H1 (cell line): ENCODE measurements at regions not wholly inside any gene's neighbourhood (a gene's known extent, or its start where the extent isn't known, plus 50 kb on each side); places are given as distances from the start of the nearest gene placed in this dataset.

Source experiments
- CTCF ChIA-PET: fragments of 300-600 bp; sonication (Branson Sonifier 250); formaldehyde crosslinking; loops from one replicate; lab custom pipeline; 2021; ENCODE audit not compliant: partially characterized antibody; lab: Charles Lee
- POLR2A ChIA-PET: fragments of 300-600 bp; sonication (Branson Sonifier 250); formaldehyde crosslinking; loops from one replicate; lab custom pipeline; 2021; ENCODE audit warnings: inconsistent platforms; ENCODE audit not compliant: partially characterized antibody; lab: Charles Lee
- DNase-seq, 2 experiments: peaks; one replicate each; pipeline versions ENCODE4 v3.0.0 to v3.0.0-alpha.2; 2010 to 2022; ENCODE audit warnings: low spot score in 2 of 2, low read depth in 1 of 2, mixed read lengths in 1 of 2
- FAIRE-seq: peaks from 2 replicates; lab custom pipeline; 2011; peaks lifted over from hg19 to GRCh38; lab: Jason Lieb, UNC
- H2AFZ ChIP-seq: 2 replicates; pipeline ENCODE4 v1.8.1; 2012; ENCODE audit warnings: low read length, inconsistent platforms
- H2AK5ac ChIP-seq: 2 replicates; pipeline ENCODE4 v1.6.1; 2013; ENCODE audit warnings: low read depth, low read length
- H2BK120ac ChIP-seq: replicated peaks from 2 replicates; pipeline ENCODE3; 2013; ENCODE audit warnings: low read depth, low read length, inconsistent platforms
- H2BK12ac ChIP-seq: 2 replicates; pipeline ENCODE4 v1.6.1; 2013; ENCODE audit warnings: low read depth, low read length
- H2BK15ac ChIP-seq: 2 replicates; pipeline ENCODE4 v1.6.1; 2013; ENCODE audit warnings: low read length
- H2BK20ac ChIP-seq: 2 replicates; pipeline ENCODE4 v1.6.1; 2013; ENCODE audit warnings: low read length
- H2BK5ac ChIP-seq: 2 replicates; pipeline ENCODE4 v1.6.1; 2013; ENCODE audit warnings: low read depth, low read length
- H3K14ac ChIP-seq: 2 replicates; pipeline ENCODE4 v1.6.1; 2013; ENCODE audit warnings: inconsistent platforms; ENCODE audit not compliant: insufficient read length
- H3K18ac ChIP-seq: 2 replicates; pipeline ENCODE4 v1.6.1; 2013; ENCODE audit warnings: low read length; ENCODE audit errors: extremely low read depth
- H3K23ac ChIP-seq: 2 replicates; pipeline ENCODE4 v1.6.1; 2013; ENCODE audit warnings: inconsistent platforms; ENCODE audit not compliant: insufficient read length
- H3K23me2 ChIP-seq: 2 replicates; pipeline ENCODE4 v1.6.1; 2013; ENCODE audit warnings: low read depth, low read length
- H3K27ac ChIP-seq: 2 replicates; pipeline ENCODE4 v1.6.1; 2011; ENCODE audit warnings: low read depth, low read length, inconsistent platforms
- H3K27me3 ChIP-seq, 4 experiments: replicated peaks in 1 of 4; 1 replicate in 1 of 4; 2 replicates in 3 of 4; pipeline versions ENCODE4 v1.6.1 to v1.8.1; 2011 to 2013; ENCODE audit warnings: low read length in 3 of 4, mild to moderate bottlenecking in 3 of 4, inconsistent platforms in 2 of 4, mixed read lengths in 2 of 4, moderate library complexity in 1 of 4; ENCODE audit not compliant: control insufficient read depth in 3 of 4, insufficient read depth in 3 of 4; ENCODE audit errors: extremely low read depth in 1 of 4
- H3K36me3 ChIP-seq, 4 experiments: 2 replicates each; pipeline versions ENCODE4 v1.6.1 to v1.8.1; 2011 to 2013; ENCODE audit warnings: mild to moderate bottlenecking in 4 of 4, low read length in 3 of 4, moderate library complexity in 2 of 4, control low read depth in 1 of 4, inconsistent platforms in 1 of 4; ENCODE audit not compliant: insufficient read depth in 4 of 4, control insufficient read depth in 2 of 4
- H3K4ac ChIP-seq: replicated peaks from 2 replicates; pipeline ENCODE3; 2013; ENCODE audit warnings: low read length, low read depth, mixed read lengths, inconsistent platforms; ENCODE audit not compliant: insufficient read length
- H3K4me1 ChIP-seq, 4 experiments: replicated peaks in 1 of 4; 1 replicate in 1 of 4; 2 replicates in 3 of 4; pipeline versions ENCODE4 v1.6.1 to v1.8.1; 2011 to 2013; ENCODE audit warnings: low read length in 3 of 4, inconsistent platforms in 2 of 4, mixed read lengths in 1 of 4; ENCODE audit not compliant: insufficient read depth in 4 of 4, control insufficient read depth in 3 of 4
- H3K4me2 ChIP-seq, 2 experiments: 2 replicates each; pipeline versions ENCODE4 v1.6.1 to v1.8.1; 2011 to 2013; ENCODE audit warnings: low read depth in 2 of 2, low read length in 2 of 2, control low read depth in 1 of 2, inconsistent platforms in 1 of 2, mild to moderate bottlenecking in 1 of 2; ENCODE audit not compliant: insufficient read depth in 1 of 2
- H3K4me3 ChIP-seq, 4 experiments: fragments of 200-600, 300-600 bp in 1 of 4; sonication (generic), shearing (Covaris generic), sonication (Bioruptor Twin) in 1 of 4; 2 replicates each; pipeline versions ENCODE4 v1.5.1 to v1.8.1; 2011 to 2016; ENCODE audit warnings: low read length in 4 of 4, low read depth in 3 of 4, control low read depth in 2 of 4, inconsistent platforms in 2 of 4, mild to moderate bottlenecking in 2 of 4, mixed read lengths in 1 of 4, moderate library complexity in 1 of 4; ENCODE audit not compliant: insufficient read depth in 2 of 4; ENCODE audit errors: extremely low read depth in 1 of 4
- H3K56ac ChIP-seq: replicated peaks from 2 replicates; pipeline ENCODE3; 2013; ENCODE audit warnings: low read depth, mild to moderate bottlenecking, mixed read lengths, low read length, inconsistent platforms; ENCODE audit not compliant: insufficient read length
- H3K79me1 ChIP-seq: 2 replicates; pipeline ENCODE4 v1.6.1; 2013; ENCODE audit warnings: low read depth, low read length, control low read depth
- H3K79me2 ChIP-seq, 2 experiments: 2 replicates each; pipeline versions ENCODE4 v1.6.1 to v1.8.1; 2012 to 2013; ENCODE audit warnings: low read length in 2 of 2, mild to moderate bottlenecking in 2 of 2, inconsistent platforms in 1 of 2; ENCODE audit not compliant: insufficient read depth in 2 of 2, control insufficient read depth in 1 of 2
- H3K9ac ChIP-seq, 4 experiments: replicated peaks in 1 of 4; 1 replicate in 1 of 4; 2 replicates in 3 of 4; pipeline versions ENCODE4 v1.6.1 to v1.8.1; 2011 to 2013; ENCODE audit warnings: low read depth in 3 of 4, low read length in 3 of 4, control low read depth in 2 of 4, mild to moderate bottlenecking in 2 of 4, moderate library complexity in 2 of 4, inconsistent platforms in 1 of 4; ENCODE audit errors: extremely low read depth in 1 of 4
- H3K9me3 ChIP-seq, 2 experiments: 2 replicates each; pipeline versions ENCODE4 v1.6.1 to v1.8.1; 2012 to 2013; ENCODE audit warnings: mild to moderate bottlenecking in 2 of 2, moderate library complexity in 2 of 2, control low read depth in 1 of 2, inconsistent platforms in 1 of 2, low read depth in 1 of 2, low read length in 1 of 2, mixed read lengths in 1 of 2; ENCODE audit not compliant: insufficient read depth in 2 of 2
- H4K20me1 ChIP-seq, 2 experiments: replicated peaks in 1 of 2; 2 replicates each; pipeline versions ENCODE3 to v1.8.1; 2011 to 2013; ENCODE audit warnings: inconsistent platforms in 2 of 2, low read length in 2 of 2, mild to moderate bottlenecking in 1 of 2; ENCODE audit not compliant: insufficient read depth in 2 of 2, control insufficient read depth in 1 of 2
- H4K5ac ChIP-seq: 2 replicates; pipeline ENCODE4 v1.6.1; 2013; ENCODE audit warnings: low read length, low read depth, mixed read lengths, inconsistent platforms; ENCODE audit not compliant: insufficient read length
- H4K8ac ChIP-seq: 2 replicates; pipeline ENCODE4 v1.8.0; 2013; ENCODE audit warnings: mild to moderate bottlenecking, moderate library complexity, low read length, inconsistent platforms; ENCODE audit not compliant: insufficient read depth; ENCODE audit errors: extremely low read depth
- H4K91ac ChIP-seq: replicated peaks from 2 replicates; pipeline ENCODE3; 2013; ENCODE audit warnings: low read length, mixed read lengths, inconsistent platforms; ENCODE audit not compliant: insufficient read length
- CBX5 ChIP-seq: fragments of 300-800, 300-1000 bp; sonication (generic); IDR thresholded peaks from 2 replicates; pipeline ENCODE4 v1.7.1; 2016; ENCODE audit warnings: antibody characterized with exemption, low read length, low read depth
- EZH2 ChIP-seq: fragments of 200-600 bp; sonication (generic); IDR thresholded peaks from 2 replicates; pipeline ENCODE4 v1.7.1; 2012; ENCODE audit warnings: low read depth, mild to moderate bottlenecking, moderate library complexity, low read length, inconsistent platforms; ENCODE audit not compliant: severe bottlenecking
- GABPA ChIP-seq: IDR thresholded peaks from 2 replicates; pipeline ENCODE4 v1.6.1; 2011; ENCODE audit warnings: mild to moderate bottlenecking, low read length, moderate library complexity, borderline replicate concordance; ENCODE audit not compliant: insufficient read depth
- JUN ChIP-seq: IDR thresholded peaks from 2 replicates; pipeline ENCODE4 v1.6.1; 2011; ENCODE audit warnings: low read depth, mild to moderate bottlenecking, improper control_type of control experiment, low read length
- KDM4A ChIP-seq: IDR thresholded peaks from one replicate; pipeline ENCODE4 v1.7.1; 2012; ENCODE audit warnings: low read depth, mild to moderate bottlenecking, moderate library complexity, low read length, inconsistent platforms; ENCODE audit not compliant: severe bottlenecking
- RNF2 ChIP-seq: fragments of 200-900, 300-1000 bp; sonication (generic); IDR thresholded peaks from 2 replicates; pipeline ENCODE4 v1.7.1; 2016; ENCODE audit warnings: borderline replicate concordance, low read depth, mild to moderate bottlenecking, antibody characterized with exemption, low read length; ENCODE audit not compliant: poor library complexity, severe bottlenecking; ENCODE audit errors: missing control alignments
- SAP30 ChIP-seq: fragments of 300-600 bp; sonication (generic); IDR thresholded peaks from 2 replicates; pipeline ENCODE4 v1.7.1; 2012; ENCODE audit warnings: low read length, moderate library complexity, mild to moderate bottlenecking, inconsistent platforms; ENCODE audit not compliant: insufficient read depth, insufficient replicate concordance
- SIRT6 ChIP-seq: IDR thresholded peaks from one replicate; pipeline ENCODE4 v1.7.1; 2012; ENCODE audit warnings: low read length, inconsistent platforms
- SIX5 ChIP-seq: IDR thresholded peaks from 2 replicates; pipeline ENCODE4 v1.6.1; 2011; ENCODE audit warnings: mild to moderate bottlenecking, low read depth, low read length
- YY1 ChIP-seq: IDR thresholded peaks from 2 replicates; pipeline ENCODE4 v1.6.1; 2011; ENCODE audit warnings: low read depth, mild to moderate bottlenecking, low read length
- ZNF274 ChIP-seq: IDR thresholded peaks from 2 replicates; pipeline ENCODE4 v1.7.0; 2012; ENCODE audit warnings: low read length, borderline replicate concordance; ENCODE audit errors: extremely low read depth
- WGBS, 2 experiments: shearing (Covaris generic) in 1 of 2; methylation state at CpG; one replicate each; pipeline versions ENCODE4 v1.1.6 to v1.1.7; 2013 to 2015; ENCODE audit warnings: low lambda C conversion rate in 2 of 2, mixed read lengths in 2 of 2, inconsistent platforms in 1 of 2, low coverage in 1 of 2, missing lambda C conversion rate in 1 of 2; ENCODE audit not compliant: insufficient replicate concordance in 2 of 2, insufficient coverage in 1 of 2, insufficient read length in 1 of 2; ENCODE audit errors: extremely low coverage in 1 of 2, missing lambda C conversion rate in 1 of 2; 5-methylcytosine and 5-hydroxymethylcytosine counted together
- TF ChIP-seq, protein P1 (sequence below), 3 experiments: IDR thresholded peaks; 1 replicate in 2 of 3; 2 replicates in 1 of 3; pipeline versions ENCODE4 v1.5.1 to v1.6.1; 2011; ENCODE audit warnings: low read length in 3 of 3, mild to moderate bottlenecking in 3 of 3, inconsistent platforms in 2 of 3, low read depth in 1 of 3, moderate library complexity in 1 of 3; ENCODE audit not compliant: insufficient read depth in 1 of 3; ENCODE audit errors: control extremely low read depth in 1 of 3

- Histone ChIP-seq H2AFZ (no peak overlapping the region), H2BK15ac (no peak overlapping the region), H4K20me1 (no peaks in the 10 kb centered on the region), H3K79me1 (no peaks in the 10 kb centered on the region), H3K36me3 (no peaks in the 10 kb centered on the region), H4K91ac (no peak overlapping the region), H3K18ac (no peak overlapping the region), H4K8ac (no peak overlapping the region), H2BK5ac (no peak overlapping the region), H3K4me1 (no peaks in the 10 kb centered on the region), H3K14ac (no peak overlapping the region), H3K9me3 (no peaks in the 10 kb centered on the region), H3K4ac (no peak overlapping the region), H3K4me3 (no peak overlapping the region), H2AK5ac (no peak overlapping the region), H3K23me2 (no peaks in the 10 kb centered on the region), H3K23ac (no peak overlapping the region), H2BK12ac (no peak overlapping the region), H3K79me2 (no peaks in the 10 kb centered on the region), H2BK120ac (no peak overlapping the region), H2BK20ac (no peak overlapping the region), H3K27ac (no peak overlapping the region), H4K5ac (no peak overlapping the region), H3K9ac (no peak overlapping the region), H3K56ac (no peak overlapping the region), H3K4me2 (no peak overlapping the region), H3K27me3 (no peaks in the 10 kb centered on the region)
- CTCF ChIA-PET = no interaction called here
- no peak for DNase-seq
- POLR2A ChIA-PET = no interaction called here
- WGBS, 2 experiments = 87% methylated on average over 2 of the region's 2 CpGs; no CpG with 5 or more reads in 1 of the 2 experiments
- no peak for FAIRE-seq
- TF ChIP-seq, protein P1, sequence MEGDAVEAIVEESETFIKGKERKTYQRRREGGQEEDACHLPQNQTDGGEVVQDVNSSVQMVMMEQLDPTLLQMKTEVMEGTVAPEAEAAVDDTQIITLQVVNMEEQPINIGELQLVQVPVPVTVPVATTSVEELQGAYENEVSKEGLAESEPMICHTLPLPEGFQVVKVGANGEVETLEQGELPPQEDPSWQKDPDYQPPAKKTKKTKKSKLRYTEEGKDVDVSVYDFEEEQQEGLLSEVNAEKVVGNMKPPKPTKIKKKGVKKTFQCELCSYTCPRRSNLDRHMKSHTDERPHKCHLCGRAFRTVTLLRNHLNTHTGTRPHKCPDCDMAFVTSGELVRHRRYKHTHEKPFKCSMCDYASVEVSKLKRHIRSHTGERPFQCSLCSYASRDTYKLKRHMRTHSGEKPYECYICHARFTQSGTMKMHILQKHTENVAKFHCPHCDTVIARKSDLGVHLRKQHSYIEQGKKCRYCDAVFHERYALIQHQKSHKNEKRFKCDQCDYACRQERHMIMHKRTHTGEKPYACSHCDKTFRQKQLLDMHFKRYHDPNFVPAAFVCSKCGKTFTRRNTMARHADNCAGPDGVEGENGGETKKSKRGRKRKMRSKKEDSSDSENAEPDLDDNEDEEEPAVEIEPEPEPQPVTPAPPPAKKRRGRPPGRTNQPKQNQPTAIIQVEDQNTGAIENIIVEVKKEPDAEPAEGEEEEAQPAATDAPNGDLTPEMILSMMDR (IDR thresholded peaks at IDR 0.05; ENCODE audit: control extremely low read depth in 1 of 3, insufficient read depth in 1 of 3, low read depth in 1 of 3, low read length in 3 of 3) = no peak
- TF ChIP-seq SAP30 = no peak
- TF ChIP-seq KDM4A = no peak
- no peak for TF ChIP-seq EZH2
- TF ChIP-seq CBX5 = no peak
- TF ChIP-seq SIRT6 = no peak
- TF ChIP-seq SIX5 = no peak
- TF ChIP-seq GABPA = no peak
- no peak for TF ChIP-seq RNF2
- no peak for TF ChIP-seq ZNF274
- TF ChIP-seq YY1 = no peak
- no peak for TF ChIP-seq JUN
Observed at GRCh38 chr12:13411287-13411686, 214.8 kb downstream of the EMP1 start.
